SU-DHL-6 (cell line): ENCODE measurements at regions not wholly inside any gene's neighbourhood (a gene's known extent, or its start where the extent isn't known, plus 50 kb on each side); places are given as distances from the start of the nearest gene placed in this dataset.

Experiments
- EZH2phosphoT487 ChIP-seq: fragments of 200-600 bp; sonication (generic), shearing (Covaris generic); conservative IDR thresholded peaks from 2 replicates; pipeline ENCODE4 v1.6.1; 2018; ENCODE audit warnings: mild to moderate bottlenecking, antibody characterized with exemption, low read length, moderate library complexity, mixed read lengths
- TF ChIP-seq, protein P1 (sequence below): fragments of 200-600 bp; sonication (generic); IDR thresholded peaks from one replicate; pipeline ENCODE4 v1.5.1; 2017; ENCODE audit warnings: antibody characterized with exemption, mild to moderate bottlenecking, low read length, moderate library complexity; ENCODE audit not compliant: insufficient read depth, poor library complexity, severe bottlenecking

DNA sequence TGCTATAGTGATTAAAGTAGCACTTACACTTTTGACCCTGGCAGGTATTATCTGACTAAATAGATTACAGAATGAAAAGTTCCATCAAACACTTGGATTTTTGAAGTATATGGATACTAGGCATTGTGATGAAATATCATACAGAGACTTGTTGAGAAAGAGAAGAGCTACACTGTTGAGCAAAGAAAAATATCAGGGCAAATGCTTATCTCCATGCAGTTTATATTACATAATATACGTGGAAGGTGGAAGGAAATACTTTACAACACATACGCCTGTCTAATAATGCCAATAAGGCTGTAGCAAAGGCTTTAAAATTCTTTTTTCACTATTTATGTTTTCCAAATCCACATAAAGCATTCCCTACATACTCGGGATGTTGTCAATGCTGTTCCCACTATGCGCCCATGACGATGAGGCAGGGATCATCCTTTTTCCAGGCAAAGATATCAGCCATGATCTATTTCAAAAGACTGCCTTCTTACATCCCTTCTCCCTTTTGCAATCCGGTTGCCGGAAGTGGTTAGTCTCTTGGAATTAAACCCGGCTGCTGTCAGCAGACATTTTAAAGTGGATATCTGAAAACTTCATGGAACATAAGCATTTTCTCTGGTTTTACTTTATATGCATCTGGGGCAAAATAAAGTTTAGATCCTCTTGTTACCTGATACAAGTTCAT lies 92.6 kb upstream of the ITGA4 start:
- TF ChIP-seq, protein P1, sequence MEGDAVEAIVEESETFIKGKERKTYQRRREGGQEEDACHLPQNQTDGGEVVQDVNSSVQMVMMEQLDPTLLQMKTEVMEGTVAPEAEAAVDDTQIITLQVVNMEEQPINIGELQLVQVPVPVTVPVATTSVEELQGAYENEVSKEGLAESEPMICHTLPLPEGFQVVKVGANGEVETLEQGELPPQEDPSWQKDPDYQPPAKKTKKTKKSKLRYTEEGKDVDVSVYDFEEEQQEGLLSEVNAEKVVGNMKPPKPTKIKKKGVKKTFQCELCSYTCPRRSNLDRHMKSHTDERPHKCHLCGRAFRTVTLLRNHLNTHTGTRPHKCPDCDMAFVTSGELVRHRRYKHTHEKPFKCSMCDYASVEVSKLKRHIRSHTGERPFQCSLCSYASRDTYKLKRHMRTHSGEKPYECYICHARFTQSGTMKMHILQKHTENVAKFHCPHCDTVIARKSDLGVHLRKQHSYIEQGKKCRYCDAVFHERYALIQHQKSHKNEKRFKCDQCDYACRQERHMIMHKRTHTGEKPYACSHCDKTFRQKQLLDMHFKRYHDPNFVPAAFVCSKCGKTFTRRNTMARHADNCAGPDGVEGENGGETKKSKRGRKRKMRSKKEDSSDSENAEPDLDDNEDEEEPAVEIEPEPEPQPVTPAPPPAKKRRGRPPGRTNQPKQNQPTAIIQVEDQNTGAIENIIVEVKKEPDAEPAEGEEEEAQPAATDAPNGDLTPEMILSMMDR = no peak
- TF ChIP-seq EZH2phosphoT487 = no peak
